Suprapubic skin (tissue), 4 donors: ENCODE measurements at regions not wholly inside any gene's neighbourhood (a gene's known extent, or its start where the extent isn't known, plus 50 kb on each side); places are given as distances from the start of the nearest gene placed in this dataset.

Experiments
- EP300 ChIP-seq: sonication (generic); formaldehyde crosslinking; IDR thresholded peaks from one replicate; pipeline ENCODE4 v1.6.1; 2017; ENCODE audit warnings: antibody characterized with exemption
- POLR2A ChIP-seq, 2 donors: fragments of 450-650 bp; IDR thresholded peaks; one replicate each; pipeline ENCODE4 v1.6.1; 2017; ENCODE audit warnings: antibody characterized with exemption in 2 of 2, mild to moderate bottlenecking in 2 of 2, moderate library complexity in 2 of 2
- POLR2AphosphoS5 ChIP-seq, 3 donors: sonication (generic); formaldehyde crosslinking; IDR thresholded peaks; one replicate each; pipeline ENCODE4 v1.6.1; 2017; ENCODE audit warnings: antibody characterized with exemption in 3 of 3
- TF ChIP-seq, protein P1 (sequence below), 2 donors: fragments of 200-600 bp in 1 of 2; fragments of 450-650 bp in 1 of 2; sonication (generic) in 1 of 2; IDR thresholded peaks; one replicate each; pipeline ENCODE4 v1.5.1; 2016 to 2019; ENCODE audit warnings: antibody characterized with exemption in 2 of 2, mild to moderate bottlenecking in 1 of 2, moderate library complexity in 1 of 2

DNA sequence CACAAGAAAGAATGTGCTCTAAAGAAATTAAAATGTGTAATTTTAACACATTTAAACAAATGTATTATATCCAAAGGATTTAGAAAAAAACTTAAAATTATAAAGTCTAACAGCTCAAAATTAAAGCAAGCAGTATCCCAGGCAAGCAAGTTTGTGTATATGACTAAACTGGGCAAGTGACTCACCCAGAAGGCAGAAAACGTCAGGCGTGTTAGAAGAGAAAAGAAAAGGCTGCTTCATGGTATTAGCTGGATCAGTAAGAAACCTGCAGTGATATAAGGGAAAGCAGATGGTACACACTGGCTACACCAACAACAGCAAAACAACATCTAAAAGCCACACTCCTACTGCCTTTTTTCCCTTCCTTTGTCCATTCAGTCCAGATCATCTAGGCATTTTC, 250.6 kb upstream of the NDST3 start:
- TF ChIP-seq POLR2AphosphoS5 (IDR thresholded peaks at IDR 0.05) (no peak), POLR2A (IDR thresholded peaks at IDR 0.05) (no peak), EP300 (no peak)
- TF ChIP-seq, protein P1, sequence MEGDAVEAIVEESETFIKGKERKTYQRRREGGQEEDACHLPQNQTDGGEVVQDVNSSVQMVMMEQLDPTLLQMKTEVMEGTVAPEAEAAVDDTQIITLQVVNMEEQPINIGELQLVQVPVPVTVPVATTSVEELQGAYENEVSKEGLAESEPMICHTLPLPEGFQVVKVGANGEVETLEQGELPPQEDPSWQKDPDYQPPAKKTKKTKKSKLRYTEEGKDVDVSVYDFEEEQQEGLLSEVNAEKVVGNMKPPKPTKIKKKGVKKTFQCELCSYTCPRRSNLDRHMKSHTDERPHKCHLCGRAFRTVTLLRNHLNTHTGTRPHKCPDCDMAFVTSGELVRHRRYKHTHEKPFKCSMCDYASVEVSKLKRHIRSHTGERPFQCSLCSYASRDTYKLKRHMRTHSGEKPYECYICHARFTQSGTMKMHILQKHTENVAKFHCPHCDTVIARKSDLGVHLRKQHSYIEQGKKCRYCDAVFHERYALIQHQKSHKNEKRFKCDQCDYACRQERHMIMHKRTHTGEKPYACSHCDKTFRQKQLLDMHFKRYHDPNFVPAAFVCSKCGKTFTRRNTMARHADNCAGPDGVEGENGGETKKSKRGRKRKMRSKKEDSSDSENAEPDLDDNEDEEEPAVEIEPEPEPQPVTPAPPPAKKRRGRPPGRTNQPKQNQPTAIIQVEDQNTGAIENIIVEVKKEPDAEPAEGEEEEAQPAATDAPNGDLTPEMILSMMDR (IDR thresholded peaks at IDR 0.05) = no peak
